ENCODE measurements at regions not wholly inside any gene's neighbourhood (a gene's known extent, or its start where the extent isn't known, plus 50 kb on each side); places are given as distances from the start of the nearest gene placed in this dataset.

- TF ChIP-seq, protein P1, sequence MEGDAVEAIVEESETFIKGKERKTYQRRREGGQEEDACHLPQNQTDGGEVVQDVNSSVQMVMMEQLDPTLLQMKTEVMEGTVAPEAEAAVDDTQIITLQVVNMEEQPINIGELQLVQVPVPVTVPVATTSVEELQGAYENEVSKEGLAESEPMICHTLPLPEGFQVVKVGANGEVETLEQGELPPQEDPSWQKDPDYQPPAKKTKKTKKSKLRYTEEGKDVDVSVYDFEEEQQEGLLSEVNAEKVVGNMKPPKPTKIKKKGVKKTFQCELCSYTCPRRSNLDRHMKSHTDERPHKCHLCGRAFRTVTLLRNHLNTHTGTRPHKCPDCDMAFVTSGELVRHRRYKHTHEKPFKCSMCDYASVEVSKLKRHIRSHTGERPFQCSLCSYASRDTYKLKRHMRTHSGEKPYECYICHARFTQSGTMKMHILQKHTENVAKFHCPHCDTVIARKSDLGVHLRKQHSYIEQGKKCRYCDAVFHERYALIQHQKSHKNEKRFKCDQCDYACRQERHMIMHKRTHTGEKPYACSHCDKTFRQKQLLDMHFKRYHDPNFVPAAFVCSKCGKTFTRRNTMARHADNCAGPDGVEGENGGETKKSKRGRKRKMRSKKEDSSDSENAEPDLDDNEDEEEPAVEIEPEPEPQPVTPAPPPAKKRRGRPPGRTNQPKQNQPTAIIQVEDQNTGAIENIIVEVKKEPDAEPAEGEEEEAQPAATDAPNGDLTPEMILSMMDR (IDR thresholded peaks at IDR 0.05; ENCODE audit: low read length), result no peak
- no peak for TF ChIP-seq EZH2 (optimal IDR thresholded peaks at IDR 0.05; ENCODE audit: low read depth, low read length)
Measured at GRCh38 chr20:60310560-60311349, 352.5 kb downstream of the CDH26 start.
